OCI-LY1 (cell line): ENCODE measurements at regions not wholly inside any gene's neighbourhood (a gene's known extent, or its start where the extent isn't known, plus 50 kb on each side); places are given as distances from the start of the nearest gene placed in this dataset.

Experiments used
- H2AFZ ChIP-seq: fragments of 200-600 bp; sonication (generic), shearing (Covaris generic); 2 replicates; pipeline ENCODE4 v1.6.0; 2014; ENCODE audit warnings: antibody characterized with exemption, mild to moderate bottlenecking, low read length
- H3F3A ChIP-seq: fragments of 200-600 bp; sonication (generic), shearing (Covaris generic); 2 replicates; pipeline ENCODE4 v1.6.0; 2014; ENCODE audit warnings: mild to moderate bottlenecking, antibody characterized with exemption, low read length, moderate library complexity; ENCODE audit not compliant: insufficient read depth
- H3K27ac ChIP-seq: fragments of 200-600 bp; sonication (generic); 2 replicates; pipeline ENCODE4 v1.5.1; 2014; ENCODE audit warnings: low read length, mixed run types, mild to moderate bottlenecking, low read depth; ENCODE audit not compliant: poor library complexity, severe bottlenecking
- H3K27me3 ChIP-seq: fragments of 200-600 bp; sonication (generic); 2 replicates; pipeline ENCODE4 v1.6.0; 2014; ENCODE audit warnings: antibody characterized with exemption, mild to moderate bottlenecking, low read length, moderate library complexity; ENCODE audit not compliant: insufficient read depth
- H3K36me3 ChIP-seq: fragments of 200-600 bp; sonication (generic); 2 replicates; pipeline ENCODE4 v1.6.1; 2014; ENCODE audit warnings: mild to moderate bottlenecking, antibody characterized with exemption, low read length, moderate library complexity, mixed read lengths; ENCODE audit not compliant: insufficient read depth
- H3K4me1 ChIP-seq: fragments of 200-600 bp; sonication (generic); 2 replicates; pipeline ENCODE4 v1.5.1; 2014; ENCODE audit warnings: mild to moderate bottlenecking, low read length, moderate library complexity; ENCODE audit not compliant: insufficient read depth, severe bottlenecking
- H3K4me2 ChIP-seq: fragments of 200-600 bp; sonication (generic), shearing (Covaris generic); 2 replicates; pipeline ENCODE4 v1.6.1; 2014; ENCODE audit warnings: low read length
- H3K4me3 ChIP-seq: fragments of 200-600 bp; sonication (generic); 2 replicates; pipeline ENCODE4 v1.5.1; 2014; ENCODE audit warnings: low read length, low read depth, mild to moderate bottlenecking, mixed read lengths; ENCODE audit not compliant: poor library complexity, severe bottlenecking
- H3K79me2 ChIP-seq: fragments of 200-600 bp; shearing (Covaris generic); 2 replicates; pipeline ENCODE4 v1.6.1; 2016; ENCODE audit warnings: mixed run types, low read length, mixed read lengths; ENCODE audit not compliant: insufficient read depth
- H3K9ac ChIP-seq: fragments of 200-600 bp; sonication (generic), shearing (Covaris generic); 2 replicates; pipeline ENCODE4 v1.6.1; 2014; ENCODE audit warnings: mild to moderate bottlenecking, low read length, mixed read lengths
- H3K9me2 ChIP-seq: fragments of 200-600 bp; sonication (generic), shearing (Covaris generic); 2 replicates; pipeline ENCODE4 v1.6.1; 2014; ENCODE audit warnings: low read depth, mild to moderate bottlenecking, low read length, mixed read lengths
- H3K9me3 ChIP-seq: fragments of 200-600 bp; shearing (Covaris generic); 2 replicates; pipeline ENCODE4 v1.6.1; 2014; ENCODE audit warnings: low read length, mixed read lengths
- H4K20me1 ChIP-seq: fragments of 200-600 bp; sonication (generic), shearing (Covaris generic); 2 replicates; pipeline ENCODE4 v1.6.0; 2016; ENCODE audit warnings: mild to moderate bottlenecking, low read length; ENCODE audit not compliant: insufficient read depth
- CTCF ChIP-seq: fragments of 200-600 bp; sonication (generic), shearing (Covaris generic); IDR thresholded peaks from 2 replicates; pipeline ENCODE4 v1.5.1; 2017; ENCODE audit warnings: mild to moderate bottlenecking, antibody characterized with exemption, low read length, moderate library complexity, mixed read lengths
- EZH2 ChIP-seq: fragments of 200-600 bp; sonication (generic), shearing (Covaris generic); IDR thresholded peaks from 2 replicates; pipeline ENCODE4 v1.8.0; 2017; ENCODE audit warnings: borderline replicate concordance, mixed run types, mild to moderate bottlenecking, antibody characterized with exemption, low read length, moderate library complexity, mixed read lengths

DNA sequence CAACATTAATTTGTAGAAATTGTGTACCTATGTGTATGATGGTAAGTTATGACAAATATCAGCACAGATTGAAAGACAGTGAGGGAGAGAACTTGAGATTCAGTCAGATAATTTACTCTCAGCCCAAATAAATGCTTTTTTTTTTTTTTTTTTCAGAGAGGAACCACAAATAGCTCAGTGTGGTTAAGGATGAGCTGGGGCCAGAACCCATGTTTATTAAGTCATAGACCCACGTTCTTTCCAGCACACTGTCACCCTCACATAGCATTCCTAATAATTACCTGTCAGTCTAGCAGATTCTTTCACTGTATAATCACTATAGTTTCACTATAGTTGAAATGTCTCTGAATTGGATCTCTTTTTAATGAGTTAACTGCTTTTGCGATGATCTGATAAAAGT, 246.1 kb downstream of the ZIC1 start:
- Histone ChIP-seq H3F3A (no peaks in the 10 kb centered on the region), H4K20me1 (no peaks in the 10 kb centered on the region), H3K27me3 (no peaks in the 10 kb centered on the region), H2AFZ (no peak overlapping the region), H3K4me2 (no peak overlapping the region), H3K27ac (no peak overlapping the region), H3K79me2 (no peaks in the 10 kb centered on the region), H3K4me3 (no peak overlapping the region), H3K36me3 (no peaks in the 10 kb centered on the region), H3K9me2 (no peaks in the 10 kb centered on the region), H3K9ac (no peak overlapping the region), H3K9me3 (no peaks in the 10 kb centered on the region), H3K4me1 (no peaks in the 10 kb centered on the region)
- TF ChIP-seq CTCF (no peak), EZH2 (no peak)

DNA sequence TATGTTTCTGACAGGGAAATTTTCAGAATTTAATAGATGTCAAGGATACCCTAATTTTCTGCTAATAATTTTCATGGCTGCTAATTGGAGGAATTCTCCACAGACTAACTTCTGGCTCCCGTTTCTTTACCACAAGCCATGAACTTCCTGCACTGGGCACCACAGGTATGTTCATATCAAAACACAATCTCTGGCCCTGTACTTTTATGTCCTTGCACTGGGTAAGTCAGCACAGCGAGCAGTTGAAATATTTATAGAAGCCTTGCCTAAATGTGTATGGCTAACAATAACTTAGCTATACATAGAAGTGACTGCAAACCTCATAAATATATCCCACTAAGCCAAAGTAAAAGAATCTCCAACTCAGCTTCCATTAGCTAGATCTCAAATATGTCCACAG, 246.9 kb downstream of the ZIC1 start:
- Histone ChIP-seq H3K9me2 (no peaks in the 10 kb centered on the region), H3K4me2 (no peak overlapping the region), H3K36me3 (no peaks in the 10 kb centered on the region), H3K9me3 (no peaks in the 10 kb centered on the region), H2AFZ (no peak overlapping the region), H4K20me1 (no peaks in the 10 kb centered on the region), H3F3A (no peaks in the 10 kb centered on the region), H3K27ac (no peak overlapping the region), H3K79me2 (no peaks in the 10 kb centered on the region), H3K4me1 (no peaks in the 10 kb centered on the region), H3K9ac (no peak overlapping the region), H3K27me3 (no peaks in the 10 kb centered on the region), H3K4me3 (no peak overlapping the region)
- no peak for TF ChIP-seq EZH2
- TF ChIP-seq CTCF, result no peak

DNA sequence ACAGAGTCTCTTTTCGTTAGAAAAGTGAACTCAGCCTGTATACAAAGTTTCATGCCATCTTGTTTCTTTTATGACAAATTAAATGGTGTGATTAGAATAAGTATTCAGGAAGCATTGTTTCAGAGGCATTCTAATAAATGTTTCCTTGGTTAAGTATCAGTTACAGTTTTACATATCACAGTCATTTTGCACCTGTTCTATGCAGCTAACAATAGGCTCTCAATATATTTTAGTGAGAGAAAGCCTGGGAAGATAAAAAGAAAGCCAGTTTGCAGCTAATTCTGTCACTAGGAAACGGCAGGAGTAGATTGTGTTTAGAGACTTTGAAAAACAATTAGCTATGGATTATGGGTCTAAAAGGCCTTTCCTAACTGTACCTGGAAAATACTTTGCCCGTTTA, 252.8 kb downstream of the ZIC1 start:
- no peaks in the 10 kb centered on the region for H3K36me3 ChIP-seq
- no peaks in the 10 kb centered on the region for H3F3A ChIP-seq
- H3K27me3 ChIP-seq, result no peaks in the 10 kb centered on the region
- H3K4me2 ChIP-seq, result no peak overlapping the region
- no peaks in the 10 kb centered on the region for H3K9me3 ChIP-seq
- H3K4me1 ChIP-seq, result no peaks in the 10 kb centered on the region
- H3K9me2 ChIP-seq, result no peaks in the 10 kb centered on the region
- no peak overlapping the region for H3K9ac ChIP-seq
- no peak overlapping the region for H3K27ac ChIP-seq
- H2AFZ ChIP-seq, result no peak overlapping the region
- TF ChIP-seq CTCF (no peak), EZH2 (no peak)
- H4K20me1 ChIP-seq, result no peaks in the 10 kb centered on the region
- no peak overlapping the region for H3K4me3 ChIP-seq
- no peaks in the 10 kb centered on the region for H3K79me2 ChIP-seq
